SIG-M5 treated with dmso at 0.1 percent for 504 hours (cell line): ENCODE measurements at regions not wholly inside any gene's neighbourhood (a gene's known extent, or its start where the extent isn't known, plus 50 kb on each side); places are given as distances from the start of the nearest gene placed in this dataset.

Source experiments
- DNase-seq: peaks from one replicate; lab custom pipeline; 2025; ENCODE audit not compliant: unreplicated experiment; lab: John Stamatoyannopoulos, UW

DNA sequence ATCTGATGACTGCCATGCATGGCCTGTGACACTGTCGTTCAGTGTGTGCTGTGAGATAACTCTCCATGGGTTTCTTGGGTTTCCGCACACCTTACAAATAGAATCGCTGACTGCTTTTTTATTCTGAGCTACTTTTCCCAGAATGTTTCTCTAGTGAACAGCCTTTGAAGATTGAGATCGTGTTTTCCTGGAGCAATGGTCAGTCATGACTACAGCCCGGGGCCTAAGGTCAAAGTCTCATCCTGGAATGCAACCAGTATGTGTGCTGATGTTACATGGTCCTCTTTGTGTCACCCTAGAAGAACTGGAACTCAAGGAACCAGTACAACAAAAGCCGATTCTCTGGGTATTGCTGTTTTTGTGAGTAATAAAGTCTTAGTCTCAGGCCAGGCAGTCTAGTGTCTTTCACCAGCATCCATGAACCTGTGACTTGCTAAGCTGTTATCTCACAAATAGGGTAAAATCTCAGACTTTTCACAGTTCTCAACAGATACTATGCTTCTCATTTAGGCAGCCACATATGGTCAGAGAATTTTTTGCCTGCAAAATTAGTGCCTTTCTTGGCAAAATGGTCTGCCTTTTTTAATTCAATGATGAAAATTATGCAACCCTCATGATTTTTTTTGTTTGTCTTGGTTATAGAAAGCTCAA lies 124.9 kb upstream of the PIEZO2 start:
- DNase-seq, result no peak

DNA sequence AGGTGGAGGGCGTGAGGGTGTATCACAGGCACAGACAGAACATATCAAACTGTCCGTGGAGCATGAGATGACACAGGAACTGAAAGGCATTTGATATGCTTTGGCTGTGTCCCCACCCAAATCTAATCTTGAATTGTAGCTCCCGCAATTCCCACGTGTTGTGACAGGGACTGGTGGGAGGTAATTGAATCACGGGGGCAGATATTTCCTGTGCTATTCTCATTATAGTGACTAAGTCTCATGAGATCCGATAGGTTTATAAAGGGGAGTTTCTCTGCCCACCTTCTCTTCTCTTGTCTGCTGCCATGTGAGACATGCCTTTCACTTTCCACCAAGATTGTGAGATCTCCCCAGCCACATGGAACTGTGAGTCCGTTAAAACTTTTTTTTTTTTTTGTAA lies 123.1 kb upstream of the PIEZO2 start:
- DNase-seq, result no peak

DNA sequence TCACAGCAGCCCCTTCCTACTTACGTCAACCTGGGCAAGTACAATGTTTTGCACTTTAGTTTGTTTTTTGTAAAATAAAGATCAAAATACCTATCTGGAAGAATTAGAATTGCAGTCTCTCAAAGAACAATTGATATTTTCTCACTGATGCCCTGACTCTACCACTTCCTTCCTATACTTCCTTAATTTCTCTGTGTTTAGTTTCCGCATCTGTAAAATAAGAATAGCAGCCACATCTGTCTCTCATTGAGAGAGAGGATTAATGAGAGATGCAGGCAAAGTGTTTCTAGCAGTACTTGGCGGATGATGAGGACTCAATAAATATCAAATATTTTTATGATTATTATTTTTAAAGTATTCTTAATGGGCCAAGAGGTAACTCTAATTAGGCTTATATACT lies 122.6 kb upstream of the PIEZO2 start:
- DNase-seq, result peak; percentile 11

DNA sequence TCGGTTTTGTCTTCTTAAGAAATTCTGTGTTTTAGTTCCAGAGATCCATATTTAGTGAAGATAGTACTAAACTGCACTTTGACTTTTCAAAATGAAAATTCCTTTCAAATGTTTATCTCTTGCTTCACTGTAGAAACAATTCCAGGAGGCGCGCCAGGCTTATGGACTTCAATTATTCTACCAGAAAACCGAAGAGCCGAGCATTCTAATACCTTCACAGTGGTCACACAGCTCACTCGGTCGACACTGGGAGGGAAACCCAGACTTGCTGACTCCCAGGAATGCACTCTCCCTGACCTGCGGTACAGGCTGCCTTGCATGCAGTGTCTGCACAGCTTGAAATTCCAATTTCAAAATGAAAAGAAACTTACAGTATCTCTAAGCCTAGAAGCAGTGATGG lies 119.9 kb upstream of the PIEZO2 start:
- DNase-seq, result no peak

DNA sequence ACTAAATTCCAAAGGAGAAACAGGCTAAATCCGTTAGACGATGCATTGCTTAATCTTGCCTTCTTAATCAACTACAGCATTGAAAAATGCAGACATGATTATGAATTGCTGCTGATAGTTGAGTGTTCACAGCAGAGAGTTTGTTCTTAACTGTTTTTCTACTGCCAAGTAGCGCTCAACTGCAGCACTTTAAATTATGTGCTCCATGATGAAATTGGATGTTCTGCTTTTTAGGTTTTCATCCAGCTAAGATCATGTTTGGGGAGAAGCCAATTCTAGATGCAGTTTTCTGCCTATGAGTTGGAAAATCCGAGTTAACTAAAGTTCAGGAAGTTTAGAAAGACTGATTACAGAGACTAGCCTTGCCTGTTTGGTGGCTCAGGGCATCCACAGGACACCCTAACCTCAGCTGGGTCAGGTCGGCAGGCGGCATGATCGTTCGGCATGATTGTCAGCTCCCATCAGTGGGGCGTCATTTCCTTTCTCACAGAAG lies 119.4 kb upstream of the PIEZO2 start:
- no peak for DNase-seq

DNA sequence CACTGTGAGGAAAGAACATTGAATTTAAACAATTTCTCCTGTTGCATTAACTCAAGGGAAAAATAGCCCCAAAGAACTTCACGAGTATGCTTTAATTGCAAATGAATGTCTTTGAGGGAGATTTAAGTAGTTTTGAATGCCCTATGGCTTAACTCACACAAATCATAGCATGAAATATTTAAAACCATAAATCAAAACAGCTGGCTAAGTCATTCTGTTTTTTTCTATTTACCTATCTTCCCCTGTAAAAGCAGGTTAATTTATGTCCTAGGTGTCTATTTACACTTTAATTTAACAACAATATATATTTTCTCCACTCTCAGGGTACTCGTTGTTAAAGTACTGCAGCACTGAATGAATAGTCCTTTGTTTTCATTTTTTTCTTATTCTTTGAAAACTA lies 118.8 kb upstream of the PIEZO2 start:
- DNase-seq, result no peak

DNA sequence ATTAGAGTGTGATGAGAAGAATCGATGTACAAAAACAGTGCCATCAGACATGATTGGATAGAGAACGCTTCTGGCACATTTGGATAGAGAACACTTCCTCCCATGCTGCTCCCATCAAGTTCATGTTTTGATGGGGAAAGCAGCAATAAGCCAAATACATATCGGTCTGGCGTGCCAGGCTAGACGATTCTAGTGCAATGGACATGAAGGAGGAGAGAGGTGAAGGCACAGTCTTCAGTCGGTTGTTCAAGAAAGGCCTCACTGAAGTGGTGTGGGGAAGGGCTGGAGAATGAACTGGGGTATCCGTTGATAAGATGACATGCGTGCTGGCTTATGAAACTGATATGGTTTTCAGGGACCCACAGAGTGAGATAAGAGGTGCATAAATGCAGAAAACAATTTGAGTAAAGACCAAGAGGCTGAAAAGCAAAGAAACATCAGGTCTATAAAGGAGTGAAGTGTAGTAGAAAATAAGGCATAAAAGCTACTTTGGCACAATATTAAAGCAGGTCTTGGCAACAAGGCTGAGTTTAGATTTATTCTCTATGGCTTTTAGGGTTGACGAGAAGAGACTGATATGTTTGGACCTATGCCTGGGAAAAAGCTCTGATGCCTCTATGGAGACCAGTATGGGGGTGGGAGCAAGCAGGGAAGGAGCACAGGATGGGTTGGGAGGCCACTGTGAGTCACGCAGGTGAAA lies 117.6 kb upstream of the PIEZO2 start:
- no peak for DNase-seq

DNA sequence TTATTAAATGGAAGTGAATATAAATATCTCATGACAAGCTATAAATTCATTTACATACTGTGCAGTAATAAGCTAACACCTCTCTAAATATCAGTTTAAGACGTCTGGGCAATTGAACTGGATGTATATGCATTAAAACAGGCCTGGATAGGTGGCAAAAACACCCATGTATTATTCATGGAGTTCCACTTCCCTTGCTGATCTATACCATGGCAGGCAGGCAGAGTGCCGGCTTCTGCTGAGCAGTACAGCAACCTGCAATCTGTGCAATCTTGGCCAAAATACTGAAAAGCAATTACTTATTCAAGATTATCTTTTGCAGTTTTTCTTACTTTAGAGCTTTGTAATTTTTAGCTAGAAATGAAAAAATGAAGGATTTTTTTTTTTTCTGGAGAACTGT lies 112.1 kb upstream of the PIEZO2 start:
- DNase-seq, result no peak

DNA sequence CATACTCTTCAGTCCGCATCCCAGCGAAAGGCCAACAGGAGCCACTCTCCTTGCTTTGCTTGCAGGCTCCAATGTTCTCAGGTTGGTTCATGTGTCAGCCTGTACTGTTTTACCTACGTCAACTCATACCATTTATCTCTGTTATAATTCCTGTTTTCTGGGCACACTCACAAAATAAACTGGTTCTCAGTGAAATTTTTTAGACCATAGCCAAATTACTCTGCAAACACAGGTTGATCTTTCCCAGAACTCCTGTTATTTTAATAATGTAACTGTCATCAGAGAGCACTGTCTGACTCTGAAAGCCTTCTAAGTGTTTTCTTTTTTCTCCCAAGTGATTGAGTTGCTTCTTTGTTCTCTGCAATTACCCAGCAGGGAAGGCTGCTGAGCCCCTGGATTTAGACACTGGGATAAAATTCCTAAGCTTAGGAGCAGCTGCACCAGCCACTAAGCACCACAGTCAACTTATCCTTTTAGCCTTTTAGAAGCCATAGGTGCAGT lies 111.6 kb upstream of the PIEZO2 start:
- DNase-seq, result no peak

DNA sequence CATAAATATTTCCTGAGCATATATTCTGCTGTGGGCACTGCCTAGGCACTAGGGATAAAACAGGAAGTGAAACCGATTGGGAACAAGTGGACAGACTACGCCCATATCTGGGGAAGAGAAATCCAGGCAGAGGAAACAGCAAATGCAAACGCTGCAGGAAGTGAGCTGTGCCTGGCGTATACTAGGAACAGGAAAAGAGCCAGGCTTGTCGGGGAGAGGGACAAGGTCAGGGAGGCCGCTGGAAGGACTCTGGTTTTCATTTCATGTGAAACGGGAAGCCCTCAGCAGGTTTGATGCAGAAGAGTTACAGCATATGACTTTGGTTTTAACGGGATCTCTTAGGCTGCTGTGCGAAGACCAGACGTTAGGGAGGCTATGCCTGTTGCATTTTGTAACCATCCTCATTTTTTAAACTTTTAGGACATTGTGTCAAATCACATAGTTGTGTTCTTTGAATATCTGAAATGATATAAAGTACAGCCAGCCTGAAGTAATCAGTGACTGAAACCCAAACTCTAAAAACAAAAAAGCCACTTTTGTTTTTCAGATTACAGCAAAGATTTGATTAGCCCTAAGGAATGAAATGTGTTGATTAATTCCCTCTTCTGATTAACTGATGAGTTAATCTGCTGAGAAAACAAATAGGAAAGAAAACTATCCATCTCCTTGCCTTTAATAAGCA lies 110.2 kb upstream of the PIEZO2 start:
- DNase-seq, result peak; percentile 44

DNA sequence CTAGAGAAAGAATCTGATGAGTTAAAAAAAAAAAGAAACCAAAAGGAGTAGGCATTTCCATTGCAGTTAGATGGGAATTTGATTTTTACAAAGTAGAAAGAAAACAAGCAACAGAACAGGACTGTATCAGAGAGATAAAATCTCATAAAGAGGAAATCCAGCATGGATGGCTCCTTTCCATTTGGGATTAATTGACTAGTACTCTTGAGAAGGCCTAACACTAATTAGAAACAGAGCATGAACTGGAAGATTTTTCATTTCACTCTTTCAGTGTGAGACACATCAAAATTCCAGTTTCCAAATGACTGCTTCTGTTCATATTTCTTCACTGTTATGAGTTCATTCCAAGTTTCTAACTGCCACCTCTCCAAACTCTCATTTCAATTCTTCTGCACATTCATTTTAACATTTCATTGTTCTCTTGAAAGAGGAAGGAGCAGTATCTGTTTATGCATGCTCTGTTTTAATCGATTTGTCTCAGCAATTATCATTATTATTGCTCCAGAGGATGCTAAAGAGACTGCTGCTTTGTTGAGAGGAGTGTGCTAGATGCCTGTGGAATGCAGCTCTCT lies 108.8 kb upstream of the PIEZO2 start:
- DNase-seq, result no peak

DNA sequence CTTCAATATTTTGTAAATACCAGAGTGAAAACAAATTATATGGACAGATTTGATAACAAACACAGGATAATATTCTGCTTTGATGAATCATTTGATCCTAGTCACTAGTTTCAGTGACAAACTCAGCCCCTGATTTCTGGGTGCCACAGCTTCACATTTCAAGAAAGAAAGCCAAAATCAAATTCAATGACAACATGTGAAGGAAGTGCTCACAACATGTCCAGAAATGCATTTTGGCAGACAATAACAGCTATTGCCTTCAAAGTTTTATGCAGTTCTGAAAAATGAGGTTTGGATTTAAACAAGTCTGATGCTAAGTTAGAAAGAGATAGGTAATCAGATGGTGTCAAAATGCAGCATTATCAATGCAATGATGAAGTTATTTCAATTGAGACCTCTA lies 106.9 kb upstream of the PIEZO2 start:
- DNase-seq, result no peak

DNA sequence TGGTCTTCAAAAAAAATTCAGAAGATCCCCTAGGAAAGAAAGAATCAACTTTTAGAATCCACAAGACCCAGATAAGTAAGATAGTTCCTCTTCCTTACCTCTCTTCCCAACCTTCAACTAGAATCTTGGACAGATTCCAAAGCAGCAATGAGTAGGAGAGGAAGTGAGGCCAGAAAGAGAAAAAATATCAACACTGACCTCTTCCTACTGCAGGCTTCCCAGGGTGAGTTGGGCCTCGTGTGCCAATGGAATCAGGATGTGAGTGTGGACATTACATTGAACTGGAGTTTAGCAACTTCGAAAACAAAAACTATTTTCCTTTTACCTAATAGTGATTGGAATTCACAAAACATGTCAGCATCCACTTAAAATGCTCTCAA lies 102.5 kb upstream of the PIEZO2 start:
- DNase-seq, result no peak

DNA sequence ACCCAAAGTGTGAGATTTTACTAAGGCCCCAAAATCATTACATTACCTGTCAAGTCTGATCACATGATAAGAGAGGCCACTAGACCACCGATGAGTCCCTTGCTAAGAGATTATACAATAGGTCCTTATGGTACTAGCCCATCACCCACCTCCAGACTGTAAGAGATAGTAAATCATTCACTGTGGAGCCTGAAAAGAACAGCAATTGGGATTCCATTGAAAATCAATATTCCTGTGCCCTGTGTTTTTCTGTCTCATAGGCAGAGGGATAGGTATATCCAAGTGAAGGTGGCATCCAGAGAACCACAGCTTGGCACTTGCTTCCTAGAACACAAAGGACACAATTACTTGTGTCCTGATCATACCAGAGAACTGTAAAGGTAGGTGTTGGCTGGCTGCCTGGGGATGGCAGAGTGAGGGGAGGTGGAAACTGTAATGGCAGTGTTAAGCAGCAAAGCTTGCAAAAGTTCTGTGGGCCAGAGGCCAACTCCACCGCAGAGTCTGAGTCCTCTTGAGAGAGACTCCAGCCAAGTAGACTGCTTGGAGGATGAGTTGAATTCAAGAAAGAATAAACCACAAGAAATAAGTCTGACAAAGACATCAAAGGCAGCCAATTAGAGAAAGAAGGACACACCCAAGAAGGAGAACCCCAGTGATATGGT lies 102.0 kb upstream of the PIEZO2 start:
- DNase-seq, result no peak

DNA sequence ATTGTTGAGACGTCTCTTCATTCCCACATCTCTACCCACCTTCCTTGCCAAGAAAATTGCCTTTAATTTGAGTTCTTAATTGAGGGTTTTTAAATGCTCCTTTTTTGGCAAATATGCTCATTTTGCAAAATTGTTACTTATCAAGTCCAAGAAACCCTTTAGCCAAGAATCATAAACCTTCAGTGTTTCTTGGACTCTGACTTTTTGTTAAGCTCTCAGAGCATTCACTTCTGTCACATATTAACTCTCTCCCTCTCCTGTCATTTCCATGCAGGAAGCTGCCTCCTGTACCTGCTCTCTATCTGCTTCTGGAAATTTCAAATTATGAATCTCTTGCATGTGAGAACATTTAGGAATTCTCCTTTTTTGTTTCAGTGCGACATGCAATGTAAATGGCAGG lies 100.0 kb upstream of the PIEZO2 start:
- no peak for DNase-seq

DNA sequence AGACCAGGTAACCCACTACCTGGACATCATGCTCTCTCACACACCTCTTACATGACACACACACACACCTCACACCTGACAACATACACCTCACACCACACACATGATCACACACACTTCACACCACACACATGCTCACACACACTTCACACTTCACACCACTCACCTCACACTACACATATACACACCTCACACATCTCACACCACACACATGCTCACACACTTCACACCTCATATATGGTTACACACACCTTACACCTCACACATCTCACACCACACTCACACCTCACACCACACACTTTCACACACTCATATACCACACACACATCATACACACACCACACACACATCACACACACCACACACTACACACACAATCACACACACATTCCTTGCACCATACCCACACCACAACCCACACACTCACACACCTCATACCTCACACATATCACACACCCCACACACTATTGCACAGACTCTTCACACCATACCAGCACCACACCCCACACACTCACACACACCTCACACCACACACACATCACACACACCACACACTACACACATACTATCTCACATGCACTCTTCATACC lies 98.1 kb upstream of the PIEZO2 start:
- DNase-seq, result no peak

DNA sequence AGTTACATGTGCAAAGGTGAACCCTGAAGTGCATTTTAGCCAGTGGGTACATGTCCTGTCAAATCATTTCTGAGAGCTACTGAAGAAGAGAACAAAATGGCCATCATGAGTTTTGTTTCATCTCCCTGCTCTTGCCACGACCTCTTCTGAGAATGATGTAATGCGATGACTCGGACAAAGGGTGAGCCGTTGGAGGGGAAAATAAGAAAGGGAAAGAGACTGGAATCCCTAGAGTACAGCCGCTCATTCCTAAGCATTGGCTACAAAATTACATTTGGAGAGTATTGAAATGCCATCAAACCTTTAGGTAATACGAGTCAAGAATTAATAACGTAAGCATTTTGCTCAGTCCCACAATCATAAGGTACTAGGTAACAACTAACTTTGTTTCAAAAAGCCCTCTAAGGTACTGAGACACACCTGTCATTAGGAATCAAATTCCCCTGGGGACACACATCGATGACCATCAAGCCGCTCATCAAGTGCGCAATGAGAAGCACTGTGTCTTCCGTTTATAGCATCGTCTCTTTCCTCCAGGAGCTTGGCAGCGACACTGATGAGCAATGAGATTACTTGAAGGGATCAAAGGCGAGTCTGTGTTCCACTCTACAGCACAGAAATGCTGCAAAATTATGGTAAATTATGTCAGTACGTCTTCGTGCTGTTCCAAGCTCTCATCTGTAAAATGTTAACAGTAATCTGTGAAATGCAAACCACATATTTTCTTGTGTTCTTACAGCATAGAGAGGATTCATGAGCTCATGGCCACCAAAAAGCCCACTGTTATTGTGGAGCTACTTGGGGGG lies 97.3 kb upstream of the PIEZO2 start:
- DNase-seq, result no peak

DNA sequence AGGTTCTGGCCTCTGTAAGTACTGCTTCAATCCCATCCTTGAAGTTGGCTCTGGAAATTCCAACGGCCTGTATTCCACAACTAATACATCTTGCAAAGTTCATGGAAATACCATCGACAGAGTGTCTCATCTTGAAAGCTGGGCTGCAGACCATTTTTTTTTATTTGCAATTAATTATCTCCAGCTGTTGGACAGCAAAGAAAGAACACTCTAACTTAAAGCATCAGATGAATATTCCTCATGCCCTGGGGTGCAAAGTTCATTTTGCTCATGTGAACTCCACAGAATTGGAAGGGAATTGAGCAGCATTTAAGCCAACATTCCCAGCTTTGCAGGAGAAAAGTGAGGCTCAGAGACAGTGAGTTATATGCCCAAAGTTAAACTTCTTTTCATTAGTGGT lies 96.5 kb upstream of the PIEZO2 start:
- DNase-seq, result no peak

DNA sequence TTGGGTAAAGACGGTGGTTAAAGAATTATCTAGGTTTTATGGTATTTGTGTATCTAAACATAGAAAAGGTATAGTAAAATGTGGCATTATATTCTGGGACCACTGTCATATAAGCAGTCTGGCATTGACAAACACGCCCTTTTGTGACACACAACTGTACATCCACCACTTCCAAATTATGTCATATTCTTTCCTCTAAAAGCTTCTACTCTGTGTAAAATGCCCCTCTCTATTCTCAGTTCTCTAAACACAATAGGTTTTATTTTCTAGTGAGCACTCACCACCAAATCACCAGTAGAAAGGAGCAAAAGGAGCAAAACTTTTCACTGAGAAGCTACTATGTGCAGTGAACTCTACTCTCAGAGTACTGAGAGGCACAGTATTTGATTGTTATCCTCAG lies 88.1 kb upstream of the PIEZO2 start:
- DNase-seq, result no peak

DNA sequence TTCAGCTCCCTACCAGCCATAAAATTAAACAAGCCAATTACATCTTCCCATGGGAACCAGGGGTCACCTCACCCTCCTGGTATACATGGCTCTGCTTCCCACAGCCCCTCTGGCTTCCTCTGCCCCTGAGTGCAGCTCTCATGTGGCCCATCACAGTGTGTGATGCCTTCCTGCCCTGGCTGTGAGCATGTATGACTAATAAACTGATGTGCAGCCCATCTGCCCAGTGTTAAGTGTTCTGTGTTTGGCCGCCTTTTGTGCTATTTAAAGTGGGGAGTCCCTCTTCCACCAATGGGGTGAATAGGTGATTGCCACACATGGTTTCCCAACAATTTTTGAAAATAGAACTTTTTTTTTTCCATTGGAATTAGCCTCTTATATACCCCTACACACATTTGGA lies 87.7 kb upstream of the PIEZO2 start:
- no peak for DNase-seq
